CD14-positive monocyte (primary cell): ENCODE measurements at regions not wholly inside any gene's neighbourhood (a gene's known extent, or its start where the extent isn't known, plus 50 kb on each side); places are given as distances from the start of the nearest gene placed in this dataset.

Experiments used
- DNase-seq, 3 donors: peaks; one replicate each; pipeline ENCODE4 v3.0.0-alpha.2; 2011 to 2022
- H2AFZ ChIP-seq: 2 replicates; pipeline ENCODE4 v1.6.0; 2012; ENCODE audit warnings: mild to moderate bottlenecking, low read depth, low read length, inconsistent platforms; ENCODE audit not compliant: insufficient read depth, poor library complexity, severe bottlenecking
- H3K27ac ChIP-seq, 2 donors: 1 replicate in 1 of 2; 2 replicates in 1 of 2; pipeline ENCODE4 v1.5.1; 2012 to 2013; ENCODE audit warnings: low read length in 2 of 2, control low read depth in 1 of 2, inconsistent platforms in 1 of 2, low read depth in 1 of 2, mild to moderate bottlenecking in 1 of 2
- H3K27me3 ChIP-seq, 2 donors: one replicate each; pipeline versions ENCODE4 v1.6.0 to v1.6.1; 2011 to 2013; ENCODE audit warnings: low read length in 2 of 2; ENCODE audit not compliant: control insufficient read depth in 2 of 2, insufficient read depth in 2 of 2
- H3K36me3 ChIP-seq, 2 donors: replicated peaks in 1 of 2; 1 replicate in 1 of 2; 2 replicates in 1 of 2; pipeline versions ENCODE4 v1.5.1 to v1.6.1; 2012 to 2013; ENCODE audit warnings: low read length in 2 of 2, control low read depth in 1 of 2, inconsistent platforms in 1 of 2, mild to moderate bottlenecking in 1 of 2; ENCODE audit not compliant: insufficient read depth in 2 of 2, control insufficient read depth in 1 of 2
- H3K4me1 ChIP-seq, 2 donors: 1 replicate in 1 of 2; 2 replicates in 1 of 2; pipeline versions ENCODE4 v1.5.1 to v1.6.1; 2012 to 2013; ENCODE audit warnings: low read length in 2 of 2, control low read depth in 1 of 2, inconsistent platforms in 1 of 2, mild to moderate bottlenecking in 1 of 2, moderate library complexity in 1 of 2; ENCODE audit not compliant: insufficient read depth in 2 of 2, control insufficient read depth in 1 of 2
- H3K4me2 ChIP-seq: replicated peaks from 2 replicates; pipeline ENCODE3; 2012; ENCODE audit warnings: low read length, moderate library complexity, mild to moderate bottlenecking; ENCODE audit not compliant: poor library complexity, severe bottlenecking; ENCODE audit errors: extremely low read depth
- H3K4me3 ChIP-seq, 3 experiments: fragments of 200-600 bp in 1 of 3; sonication (generic) in 1 of 3; replicated peaks in 1 of 3; 1 replicate in 2 of 3; 2 replicates in 1 of 3; pipeline ENCODE4 v1.5.1; 2011 to 2013; ENCODE audit warnings: low read length in 3 of 3, mild to moderate bottlenecking in 3 of 3, control low read depth in 2 of 3, low read depth in 2 of 3, inconsistent platforms in 1 of 3, moderate library complexity in 1 of 3
- H3K79me2 ChIP-seq: 2 replicates; pipeline ENCODE4 v1.6.0; 2012; ENCODE audit warnings: mild to moderate bottlenecking, control low read depth, inconsistent platforms, low read length, moderate library complexity; ENCODE audit not compliant: insufficient read depth
- H3K9ac ChIP-seq: 2 replicates; pipeline ENCODE4 v1.6.0; 2017; ENCODE audit warnings: low read length, mild to moderate bottlenecking; ENCODE audit not compliant: insufficient read depth, poor library complexity, severe bottlenecking
- H3K9me3 ChIP-seq, 2 donors: replicated peaks in 1 of 2; 1 replicate in 1 of 2; 2 replicates in 1 of 2; pipeline versions ENCODE4 v1.5.1 to v1.6.1; 2012 to 2013; ENCODE audit warnings: low read length in 2 of 2, control low read depth in 1 of 2; ENCODE audit not compliant: control insufficient read depth in 1 of 2, insufficient read depth in 1 of 2
- H4K20me1 ChIP-seq: 2 replicates; pipeline ENCODE4 v1.6.0; 2012; ENCODE audit warnings: mild to moderate bottlenecking, low read length, control low read depth, moderate library complexity; ENCODE audit not compliant: insufficient read depth
- H3K27ac Mint-ChIP-seq, 7 donors: one replicate each; pipeline ENCODE4 v1.8.0; 2020; ENCODE audit warnings: mild to moderate bottlenecking in 7 of 7, mixed read lengths in 7 of 7, moderate library complexity in 6 of 7, inconsistent platforms in 2 of 7
- H3K27me3 Mint-ChIP-seq, 3 donors: one replicate each; pipeline ENCODE4 v1.8.0; 2021 to 2022; ENCODE audit warnings: low read depth in 3 of 3, mild to moderate bottlenecking in 3 of 3, mixed read lengths in 3 of 3, moderate library complexity in 3 of 3, inconsistent platforms in 1 of 3
- H3K36me3 Mint-ChIP-seq, 2 donors: one replicate each; pipeline ENCODE4 v1.8.0; 2020; ENCODE audit warnings: mixed read lengths in 2 of 2, inconsistent platforms in 1 of 2, mild to moderate bottlenecking in 1 of 2
- H3K4me1 Mint-ChIP-seq: one replicate; pipeline ENCODE4 v1.8.0; 2020; ENCODE audit warnings: mild to moderate bottlenecking, mixed read lengths
- H3K4me3 Mint-ChIP-seq, 2 donors: one replicate each; pipeline ENCODE4 v1.8.0; 2020; ENCODE audit warnings: mild to moderate bottlenecking in 2 of 2, mixed read lengths in 2 of 2, moderate library complexity in 1 of 2
- H3K9me3 Mint-ChIP-seq, 7 donors: one replicate each; pipeline ENCODE4 v1.8.0; 2020 to 2022; ENCODE audit warnings: mixed read lengths in 7 of 7, mild to moderate bottlenecking in 6 of 7, moderate library complexity in 6 of 7, inconsistent platforms in 2 of 7
- WGBS: methylation state at CpG from one replicate; pipeline ENCODE4 v1.1.5; 2013; ENCODE audit warnings: missing lambda C conversion rate; ENCODE audit not compliant: insufficient coverage; 5-methylcytosine and 5-hydroxymethylcytosine counted together
- intact Hi-C, 2 donors: fragments of 100-400 bp; cut with micrococcal nuclease; formaldehyde crosslinking; loops; one replicate each; pipeline versions ENCODE4 v1.15.0 to v1.15.1; 2023
- TF ChIP-seq, protein P1 (sequence below): fragments of 200-600 bp; IDR thresholded peaks from one replicate; pipeline ENCODE4 v1.8.0; 2022; ENCODE audit warnings: antibody characterized with exemption, mild to moderate bottlenecking

DNA sequence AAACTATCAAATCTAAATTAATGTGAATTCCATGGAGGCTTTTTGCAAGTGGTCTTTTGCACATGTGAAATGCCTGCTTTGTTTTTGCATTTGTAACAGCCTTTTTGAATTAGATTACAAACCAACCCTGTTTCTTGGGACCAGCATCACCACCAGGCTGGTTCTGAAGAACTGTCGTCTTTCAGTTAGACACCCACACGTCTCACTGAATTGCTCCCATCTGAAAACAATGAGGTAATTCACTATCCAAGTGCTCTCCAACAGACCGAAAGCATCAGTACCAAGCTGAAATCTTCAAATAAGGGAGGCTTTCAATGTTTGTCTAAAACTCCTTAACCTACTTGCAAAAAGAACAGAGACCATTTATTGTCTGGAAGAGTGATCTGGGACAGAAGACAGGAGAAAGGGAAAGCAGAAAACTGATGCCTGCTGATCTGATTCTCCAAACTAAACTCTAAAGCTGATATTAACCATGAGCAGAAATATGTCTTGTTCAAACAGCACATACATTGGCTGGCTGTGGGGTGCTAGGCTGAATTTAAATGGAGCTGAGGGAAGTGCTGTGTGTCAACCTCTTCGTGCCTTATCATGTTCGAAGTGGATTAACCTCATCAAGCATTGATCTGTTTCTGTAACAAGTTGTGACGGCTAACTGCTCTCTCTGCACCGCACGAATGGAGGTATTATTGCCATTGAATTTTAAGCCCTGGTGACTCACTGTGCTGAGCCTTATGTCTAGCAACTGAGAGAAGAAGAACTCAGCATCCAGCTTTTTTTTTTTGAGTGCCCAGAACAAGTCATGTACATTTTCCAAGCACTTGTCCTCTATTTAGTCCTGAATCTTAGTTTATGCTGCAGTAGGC is 213.7 kb upstream of the P2RY1 start:
- Histone ChIP-seq H3K9ac (no peak overlapping the region), H3K79me2 (no peaks in the 10 kb centered on the region), H3K9me3 (no peaks in the 10 kb centered on the region), H3K36me3 (no peaks in the 10 kb centered on the region), H3K27me3 (no peaks in the 10 kb centered on the region), H3K4me2 (no peak overlapping the region), H2AFZ (no peak overlapping the region), H3K4me1 (no peaks in the 10 kb centered on the region), H3K4me3 (no peak overlapping the region), H3K27ac (no peak overlapping the region), H4K20me1 (no peaks in the 10 kb centered on the region)
- intact Hi-C loops, result no loop called here
- no peak for DNase-seq
- no peak overlapping the region for H3K27ac Mint-ChIP-seq
- no peaks in the 10 kb centered on the region for H3K9me3 Mint-ChIP-seq
- H3K36me3 Mint-ChIP-seq, result no peaks in the 10 kb centered on the region
- H3K4me3 Mint-ChIP-seq, result no peak overlapping the region
- WGBS, result 90% methylated on average over 3 of the region's 8 CpGs
- no peaks in the 10 kb centered on the region for H3K27me3 Mint-ChIP-seq
- H3K4me1 Mint-ChIP-seq, result peaks cover 7% of the 10 kb centered on the region
- TF ChIP-seq, protein P1, sequence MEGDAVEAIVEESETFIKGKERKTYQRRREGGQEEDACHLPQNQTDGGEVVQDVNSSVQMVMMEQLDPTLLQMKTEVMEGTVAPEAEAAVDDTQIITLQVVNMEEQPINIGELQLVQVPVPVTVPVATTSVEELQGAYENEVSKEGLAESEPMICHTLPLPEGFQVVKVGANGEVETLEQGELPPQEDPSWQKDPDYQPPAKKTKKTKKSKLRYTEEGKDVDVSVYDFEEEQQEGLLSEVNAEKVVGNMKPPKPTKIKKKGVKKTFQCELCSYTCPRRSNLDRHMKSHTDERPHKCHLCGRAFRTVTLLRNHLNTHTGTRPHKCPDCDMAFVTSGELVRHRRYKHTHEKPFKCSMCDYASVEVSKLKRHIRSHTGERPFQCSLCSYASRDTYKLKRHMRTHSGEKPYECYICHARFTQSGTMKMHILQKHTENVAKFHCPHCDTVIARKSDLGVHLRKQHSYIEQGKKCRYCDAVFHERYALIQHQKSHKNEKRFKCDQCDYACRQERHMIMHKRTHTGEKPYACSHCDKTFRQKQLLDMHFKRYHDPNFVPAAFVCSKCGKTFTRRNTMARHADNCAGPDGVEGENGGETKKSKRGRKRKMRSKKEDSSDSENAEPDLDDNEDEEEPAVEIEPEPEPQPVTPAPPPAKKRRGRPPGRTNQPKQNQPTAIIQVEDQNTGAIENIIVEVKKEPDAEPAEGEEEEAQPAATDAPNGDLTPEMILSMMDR, result no peak

- DNase-seq, result no peak
- H3K4me1 Mint-ChIP-seq, result peaks cover 7% of the 10 kb centered on the region
- Histone ChIP-seq H2AFZ (no peak overlapping the region), H3K36me3 (no peaks in the 10 kb centered on the region), H3K79me2 (no peaks in the 10 kb centered on the region), H3K4me1 (no peaks in the 10 kb centered on the region), H3K9ac (no peak overlapping the region), H3K27me3 (no peaks in the 10 kb centered on the region), H3K4me3 (no peak overlapping the region), H3K9me3 (no peaks in the 10 kb centered on the region), H3K4me2 (no peak overlapping the region), H3K27ac (no peak overlapping the region), H4K20me1 (no peaks in the 10 kb centered on the region)
- no peaks in the 10 kb centered on the region for H3K9me3 Mint-ChIP-seq
- TF ChIP-seq, protein P1, result no peak
- no peaks in the 10 kb centered on the region for H3K36me3 Mint-ChIP-seq
- H3K4me3 Mint-ChIP-seq, result no peak overlapping the region
- H3K27me3 Mint-ChIP-seq, result no peaks in the 10 kb centered on the region
- no peak overlapping the region for H3K27ac Mint-ChIP-seq
- intact Hi-C loops, result no loop called here
- 100% methylated on average over 1 of the region's 4 CpGs for WGBS
Measured at GRCh38 chr3:152621967-152622810, 212.7 kb upstream of the P2RY1 start.
